ENCODE measurements at regions not wholly inside any gene's neighbourhood (a gene's known extent, or its start where the extent isn't known, plus 50 kb on each side); places are given as distances from the start of the nearest gene placed in this dataset.

- CTCF ChIA-PET: no interaction called here
- H3K9me3 Mint-ChIP-seq (ENCODE audit: unreplicated experiment): no peaks in the 10 kb centered on the region
- DNase-seq (ENCODE audit: unreplicated experiment): no peak
- intact Hi-C loops (cut with micrococcal nuclease): no loop called here
- no peak for TF ChIP-seq CTCF (IDR thresholded peaks at IDR 0.05; ENCODE audit: unreplicated experiment)
- POLR2A ChIA-PET: no interaction called here
- no TSS peak for BruUV-seq (replicated peaks)
- H3K4me1 Mint-ChIP-seq (ENCODE audit: insufficient read depth, unreplicated experiment): no peaks in the 10 kb centered on the region
- H3K4me3 Mint-ChIP-seq (ENCODE audit: unreplicated experiment): no peak overlapping the region
- peaks cover 14% of the 10 kb centered on the region for H3K27me3 Mint-ChIP-seq (ENCODE audit: insufficient read depth, unreplicated experiment)
- no peak overlapping the region for H3K27ac Mint-ChIP-seq (ENCODE audit: low read depth, unreplicated experiment)
- H3K36me3 Mint-ChIP-seq (ENCODE audit: insufficient read depth, unreplicated experiment): peaks cover 4% of the 10 kb centered on the region
These were observed 177.8 kb upstream of the MPPED2 start for GRCh38 chr11:30763951-30764350.

- H3K27me3 Mint-ChIP-seq (ENCODE audit: insufficient read depth, unreplicated experiment): no peaks in the 10 kb centered on the region
- H3K4me1 Mint-ChIP-seq (ENCODE audit: insufficient read depth, unreplicated experiment): no peaks in the 10 kb centered on the region
- BruUV-seq (replicated peaks): no TSS peak
- intact Hi-C loops (cut with micrococcal nuclease): no loop called here
- no peak overlapping the region for H3K4me3 Mint-ChIP-seq (ENCODE audit: unreplicated experiment)
- POLR2A ChIA-PET: no interaction called here
- H3K9me3 Mint-ChIP-seq (ENCODE audit: unreplicated experiment): no peaks in the 10 kb centered on the region
- CTCF ChIA-PET: no interaction called here
- peaks cover 4% of the 10 kb centered on the region for H3K36me3 Mint-ChIP-seq (ENCODE audit: insufficient read depth, unreplicated experiment)
- no peak for TF ChIP-seq CTCF (IDR thresholded peaks at IDR 0.05; ENCODE audit: unreplicated experiment)
- no peak overlapping the region for H3K27ac Mint-ChIP-seq (ENCODE audit: low read depth, unreplicated experiment)
- DNase-seq (ENCODE audit: unreplicated experiment): no peak
These were observed 176.0 kb upstream of the MPPED2 start for GRCh38 chr11:30762188-30762587.

- DNase-seq (ENCODE audit: unreplicated experiment): no peak
- POLR2A ChIA-PET: no interaction called here
- CTCF ChIA-PET: interaction anchor here (0.6 to 0.7 kb wide), 2 partner anchors 29 to 200 kb away, joined by 3 read pairs; no protein-coding TSS in a partner anchor
- Mint-ChIP-seq H3K27me3 (ENCODE audit: insufficient read depth, unreplicated experiment) (peaks cover 2% of the 10 kb centered on the region), H3K4me3 (ENCODE audit: unreplicated experiment) (no peak overlapping the region), H3K27ac (ENCODE audit: low read depth, unreplicated experiment) (no peak overlapping the region), H3K36me3 (ENCODE audit: insufficient read depth, unreplicated experiment) (peaks cover 4% of the 10 kb centered on the region), H3K4me1 (ENCODE audit: insufficient read depth, unreplicated experiment) (no peaks in the 10 kb centered on the region), H3K9me3 (ENCODE audit: unreplicated experiment) (no peaks in the 10 kb centered on the region)
- BruUV-seq (replicated peaks): no TSS peak
- no peak for TF ChIP-seq CTCF (IDR thresholded peaks at IDR 0.05; ENCODE audit: unreplicated experiment)
- intact Hi-C loops (cut with micrococcal nuclease): no loop called here
These were observed 174.2 kb upstream of the MPPED2 start for GRCh38 chr11:30760345-30760744.

- BruUV-seq (replicated peaks): no TSS peak
- no peak for DNase-seq (ENCODE audit: unreplicated experiment)
- no peak overlapping the region for H3K4me3 Mint-ChIP-seq (ENCODE audit: unreplicated experiment)
- peaks cover 4% of the 10 kb centered on the region for H3K36me3 Mint-ChIP-seq (ENCODE audit: insufficient read depth, unreplicated experiment)
- intact Hi-C loops (cut with micrococcal nuclease): no loop called here
- peaks cover 15% of the 10 kb centered on the region for H3K27me3 Mint-ChIP-seq (ENCODE audit: insufficient read depth, unreplicated experiment)
- CTCF ChIA-PET: interaction anchor here (0.7 kb wide), 1 partner anchor 1632 kb away, joined by 6 read pairs; no protein-coding TSS in a partner anchor
- POLR2A ChIA-PET: no interaction called here
- no peaks in the 10 kb centered on the region for H3K4me1 Mint-ChIP-seq (ENCODE audit: insufficient read depth, unreplicated experiment)
- no peak for TF ChIP-seq CTCF (IDR thresholded peaks at IDR 0.05; ENCODE audit: unreplicated experiment)
- no peaks in the 10 kb centered on the region for H3K9me3 Mint-ChIP-seq (ENCODE audit: unreplicated experiment)
- no peak overlapping the region for H3K27ac Mint-ChIP-seq (ENCODE audit: low read depth, unreplicated experiment)
These were observed 172.9 kb upstream of the MPPED2 start for GRCh38 chr11:30758946-30759504.
